HUES64 (cell line): ENCODE measurements at regions not wholly inside any gene's neighbourhood (a gene's known extent, or its start where the extent isn't known, plus 50 kb on each side); places are given as distances from the start of the nearest gene placed in this dataset.

ENCODE experiments used
- H3K27ac ChIP-seq: 2 replicates; pipeline ENCODE4 v1.7.0; 2013; ENCODE audit warnings: low read depth, low read length, inconsistent platforms
- H3K27me3 ChIP-seq: 2 replicates; pipeline ENCODE4 v1.6.1; 2013; ENCODE audit warnings: mild to moderate bottlenecking, low read length; ENCODE audit not compliant: insufficient read depth
- H3K36me3 ChIP-seq: 2 replicates; pipeline ENCODE4 v1.6.1; 2013; ENCODE audit warnings: mild to moderate bottlenecking, low read length; ENCODE audit not compliant: insufficient read depth
- H3K4me1 ChIP-seq: 2 replicates; pipeline ENCODE4 v1.6.1; 2013; ENCODE audit warnings: mild to moderate bottlenecking, low read length, moderate library complexity; ENCODE audit not compliant: insufficient read depth
- H3K4me3 ChIP-seq: 2 replicates; pipeline ENCODE4 v1.5.1; 2013; ENCODE audit warnings: mild to moderate bottlenecking, low read length, moderate library complexity
- H3K9ac ChIP-seq: 2 replicates; pipeline ENCODE4 v1.6.1; 2013; ENCODE audit warnings: mild to moderate bottlenecking, low read depth, low read length
- H3K9me3 ChIP-seq: 2 replicates; pipeline ENCODE4 v1.6.1; 2013; ENCODE audit warnings: low read depth, low read length; ENCODE audit not compliant: insufficient read depth
- WGBS: fragments of 150-250, 120-280 bp; methylation state at CpG from one replicate; pipeline ENCODE4 v1.1.7; 2013; ENCODE audit warnings: missing lambda C conversion rate; 5-methylcytosine and 5-hydroxymethylcytosine counted together

GRCh38 chr7:41828911-41829310 is 126.0 kb upstream of the INHBA start:
- H3K9ac ChIP-seq = no peak overlapping the region
- WGBS = 90% methylated on average over 4 of the region's 4 CpGs
- no peaks in the 10 kb centered on the region for H3K27me3 ChIP-seq
- peaks cover 8% of the 10 kb centered on the region; the same call in 1 of the 2 replicates for H3K4me1 ChIP-seq
- H3K9me3 ChIP-seq = peaks cover 4% of the 10 kb centered on the region; the same call in 1 of the 2 replicates
- H3K4me3 ChIP-seq = no peak overlapping the region
- H3K27ac ChIP-seq = no peak overlapping the region
- H3K36me3 ChIP-seq = no peaks in the 10 kb centered on the region

- no peak overlapping the region for H3K4me3 ChIP-seq
- 100% methylated on average over 1 of the region's 1 CpG for WGBS
- peaks cover 4% of the 10 kb centered on the region; the same call in 1 of the 2 replicates for H3K9me3 ChIP-seq
- peaks cover 5% of the 10 kb centered on the region; the same call in 1 of the 2 replicates for H3K4me1 ChIP-seq
- no peak overlapping the region for H3K27ac ChIP-seq
- H3K27me3 ChIP-seq = no peaks in the 10 kb centered on the region
- no peak overlapping the region for H3K9ac ChIP-seq
- no peaks in the 10 kb centered on the region for H3K36me3 ChIP-seq
These were observed 123.8 kb upstream of the INHBA start for GRCh38 chr7:41826641-41827040.

- Histone ChIP-seq H3K9me3 (peaks cover 4% of the 10 kb centered on the region; the same call in 1 of the 2 replicates), H3K4me3 (no peak overlapping the region), H3K27me3 (no peaks in the 10 kb centered on the region), H3K27ac (no peak overlapping the region), H3K36me3 (no peaks in the 10 kb centered on the region), H3K9ac (no peak overlapping the region), H3K4me1 (peaks cover 5% of the 10 kb centered on the region; the same call in 1 of the 2 replicates)
- 95% methylated on average over 4 of the region's 4 CpGs for WGBS
These were observed 123.1 kb upstream of the INHBA start for GRCh38 chr7:41825927-41826480.

GRCh38 chr7:41824284-41824683 is 121.4 kb upstream of the INHBA start:
- WGBS = 95% methylated on average over 2 of the region's 2 CpGs

GRCh38 chr7:41822259-41822817 is 119.4 kb upstream of the INHBA start:
- no peak overlapping the region for H3K4me3 ChIP-seq
- H3K27ac ChIP-seq = no peak overlapping the region
- WGBS = 80% methylated on average over 1 of the region's 1 CpG
- H3K9me3 ChIP-seq = no peaks in the 10 kb centered on the region
- no peaks in the 10 kb centered on the region for H3K27me3 ChIP-seq
- H3K9ac ChIP-seq = no peak overlapping the region
- H3K36me3 ChIP-seq = no peaks in the 10 kb centered on the region
- H3K4me1 ChIP-seq = peaks cover 5% of the 10 kb centered on the region; the same call in 1 of the 2 replicates

More at GRCh38 chr7:41824284-41824683, 121.4 kb upstream of the INHBA start:
- Histone ChIP-seq H3K4me1 (peaks cover 5% of the 10 kb centered on the region; the same call in 1 of the 2 replicates), H3K9ac (no peak overlapping the region), H3K27ac (no peak overlapping the region), H3K9me3 (peaks cover 4% of the 10 kb centered on the region; the same call in 1 of the 2 replicates), H3K36me3 (no peaks in the 10 kb centered on the region), H3K4me3 (no peak overlapping the region), H3K27me3 (no peaks in the 10 kb centered on the region)

- Histone ChIP-seq H3K27ac (no peak overlapping the region), H3K4me1 (peaks cover 5% of the 10 kb centered on the region; the same call in 1 of the 2 replicates), H3K27me3 (no peaks in the 10 kb centered on the region), H3K36me3 (no peaks in the 10 kb centered on the region), H3K4me3 (no peak overlapping the region), H3K9ac (no peak overlapping the region), H3K9me3 (no peaks in the 10 kb centered on the region)
- WGBS = 86% methylated on average over 1 of the region's 3 CpGs
These were observed 118.8 kb upstream of the INHBA start for GRCh38 chr7:41821521-41822213.

- Histone ChIP-seq H3K4me1 (peaks cover 5% of the 10 kb centered on the region; the same call in 1 of the 2 replicates), H3K27ac (no peak overlapping the region), H3K27me3 (no peaks in the 10 kb centered on the region), H3K4me3 (no peak overlapping the region), H3K9ac (no peak overlapping the region), H3K36me3 (no peaks in the 10 kb centered on the region), H3K9me3 (no peaks in the 10 kb centered on the region)
- 93% methylated on average over 2 of the region's 2 CpGs for WGBS
These were observed 117.3 kb upstream of the INHBA start for GRCh38 chr7:41820111-41820671.

- Histone ChIP-seq H3K4me3 (no peak overlapping the region), H3K27me3 (no peaks in the 10 kb centered on the region), H3K4me1 (peaks cover 10% of the 10 kb centered on the region; the same call in 1 of the 2 replicates), H3K9me3 (no peaks in the 10 kb centered on the region), H3K27ac (no peak overlapping the region), H3K36me3 (no peaks in the 10 kb centered on the region), H3K9ac (no peak overlapping the region)
- WGBS = 100% methylated on average over 1 of the region's 1 CpG
These were observed 116.8 kb upstream of the INHBA start for GRCh38 chr7:41819645-41820044.

GRCh38 chr7:41818765-41819398 is 116.0 kb upstream of the INHBA start:
- H3K4me3 ChIP-seq = no peak overlapping the region
- no peak overlapping the region for H3K9ac ChIP-seq
- H3K27me3 ChIP-seq = no peaks in the 10 kb centered on the region
- peaks cover 12% of the 10 kb centered on the region; the same call in 1 of the 2 replicates for H3K4me1 ChIP-seq
- WGBS = no CpG with 5 or more reads among the region's 1 CpG
- no peak overlapping the region for H3K27ac ChIP-seq
- H3K36me3 ChIP-seq = no peaks in the 10 kb centered on the region
- no peaks in the 10 kb centered on the region for H3K9me3 ChIP-seq

GRCh38 chr7:41817386-41817785 is 114.5 kb upstream of the INHBA start:
- Histone ChIP-seq H3K9me3 (no peaks in the 10 kb centered on the region), H3K4me3 (no peak overlapping the region), H3K27me3 (no peaks in the 10 kb centered on the region), H3K9ac (no peak overlapping the region), H3K36me3 (no peaks in the 10 kb centered on the region), H3K27ac (no peak overlapping the region), H3K4me1 (peaks cover 26% of the 10 kb centered on the region)
- 93% methylated on average over 1 of the region's 2 CpGs for WGBS

GRCh38 chr7:41816111-41816510 is 113.2 kb upstream of the INHBA start:
- Histone ChIP-seq H3K36me3 (no peaks in the 10 kb centered on the region), H3K27me3 (no peaks in the 10 kb centered on the region), H3K27ac (no peak overlapping the region), H3K9ac (no peak overlapping the region), H3K4me3 (no peak overlapping the region), H3K9me3 (no peaks in the 10 kb centered on the region), H3K4me1 (peaks cover 23% of the 10 kb centered on the region)
- 91% methylated on average over 4 of the region's 4 CpGs for WGBS
